Tibial nerve (tissue), 4 donors: ENCODE measurements at regions not wholly inside any gene's neighbourhood (a gene's known extent, or its start where the extent isn't known, plus 50 kb on each side); places are given as distances from the start of the nearest gene placed in this dataset.
A peak's percentile ranks its signal among the peaks of the same experiment; 100 is the strongest.

Experiments
- DNase-seq, 2 donors: peaks; one replicate each; pipeline ENCODE4 v3.0.0-alpha.2; 2019; ENCODE audit warnings: low spot score in 2 of 2
- H3K27ac ChIP-seq, 4 donors: fragments of 200-600 bp; sonication (generic) in 3 of 4; one replicate each; pipeline ENCODE4 v1.5.1; 2017 to 2019; ENCODE audit warnings: mild to moderate bottlenecking in 1 of 4
- H3K27me3 ChIP-seq, 2 donors: fragments of 200-600 bp; sonication (generic) in 1 of 2; one replicate each; pipeline versions ENCODE4 v1.5.1 to v1.6.0; 2017 to 2019
- H3K36me3 ChIP-seq, 3 donors: fragments of 200-600 bp; sonication (generic); one replicate each; pipeline ENCODE4 v1.5.1; 2018 to 2019
- H3K4me1 ChIP-seq, 4 donors: fragments of 200-600 bp; sonication (generic) in 3 of 4; one replicate each; pipeline ENCODE4 v1.5.1; 2017 to 2019
- H3K4me3 ChIP-seq, 4 donors: fragments of 200-600 bp; sonication (generic) in 3 of 4; one replicate each; pipeline ENCODE4 v1.5.1; 2017 to 2019; ENCODE audit warnings: mild to moderate bottlenecking in 1 of 4, moderate library complexity in 1 of 4
- H3K9me3 ChIP-seq, 4 donors: fragments of 200-600 bp; sonication (generic) in 3 of 4; one replicate each; pipeline ENCODE4 v1.5.1; 2017 to 2019
- CTCF ChIP-seq, 5 experiments: fragments of 200-600 bp in 3 of 5; fragments of 450-650 bp in 2 of 5; sonication (generic) in 3 of 5; IDR thresholded peaks; one replicate each; pipeline ENCODE4 v1.5.1; 2016 to 2019; ENCODE audit warnings: antibody characterized with exemption in 5 of 5, mild to moderate bottlenecking in 3 of 5, moderate library complexity in 2 of 5
- EP300 ChIP-seq, 2 donors: sonication (generic); formaldehyde crosslinking; IDR thresholded peaks; one replicate each; pipeline ENCODE4 v1.6.1; 2017; ENCODE audit warnings: antibody characterized with exemption in 2 of 2, mild to moderate bottlenecking in 1 of 2
- POLR2A ChIP-seq, 2 donors: fragments of 450-650 bp; IDR thresholded peaks; one replicate each; pipeline ENCODE4 v1.6.1; 2017; ENCODE audit warnings: antibody characterized with exemption in 2 of 2, mild to moderate bottlenecking in 2 of 2, moderate library complexity in 2 of 2
- WGBS, 2 donors: methylation state at CpG; one replicate each; pipeline ENCODE4 v1.1.5; 2018; 5-methylcytosine and 5-hydroxymethylcytosine counted together

- Histone ChIP-seq H3K9me3 (no peaks in the 10 kb centered on the region), H3K4me1 (peaks cover 0 to 5% (median 0%) of the 10 kb centered on the region in 4 donors), H3K4me3 (no peak overlapping the region), H3K36me3 (no peaks in the 10 kb centered on the region), H3K27ac (no peak overlapping the region), H3K27me3 (peaks cover 0 to 6% of the 10 kb centered on the region in 2 donors)
- 85 to 88% methylated on average over 18 to 23 of the region's 24 CpGs for WGBS, 2 donors
- TF ChIP-seq POLR2A (IDR thresholded peaks at IDR 0.05) (no peak), EP300 (IDR thresholded peaks at IDR 0.05) (no peak), CTCF (IDR thresholded peaks at IDR 0.05) (no peak)
- no peak for DNase-seq
Observed at GRCh38 chr9:84393266-84393950, 52.9 kb upstream of the SLC28A3 start.

- Histone ChIP-seq H3K36me3 (no peaks in the 10 kb centered on the region), H3K4me3 (no peak overlapping the region), H3K9me3 (no peaks in the 10 kb centered on the region), H3K27me3 (peaks cover 0 to 6% of the 10 kb centered on the region in 2 donors), H3K4me1 (peaks cover 0 to 5% (median 0%) of the 10 kb centered on the region in 4 donors), H3K27ac (no peak overlapping the region)
- WGBS, 2 donors, result 80 to 83% methylated on average over 3 of the region's 3 CpGs
- TF ChIP-seq CTCF (IDR thresholded peaks at IDR 0.05), result no peak
- DNase-seq, result no peak
Observed at GRCh38 chr9:84394036-84394435, 53.5 kb upstream of the SLC28A3 start.

- Histone ChIP-seq H3K27ac (no peak overlapping the region), H3K9me3 (no peaks in the 10 kb centered on the region), H3K27me3 (peaks cover 0 to 6% of the 10 kb centered on the region in 2 donors), H3K4me1 (peaks cover 0 to 5% (median 0%) of the 10 kb centered on the region in 4 donors), H3K4me3 (no peak overlapping the region), H3K36me3 (no peaks in the 10 kb centered on the region)
- DNase-seq, result peak; percentile 48 to 71
- TF ChIP-seq EP300 (IDR thresholded peaks at IDR 0.05) (no peak), CTCF (IDR thresholded peaks at IDR 0.05) (peak; percentile 77 to 92 (median 86)), POLR2A (IDR thresholded peaks at IDR 0.05) (no peak)
- WGBS, 2 donors, result 49 to 51% methylated on average over 13 of the region's 13 CpGs
Observed at GRCh38 chr9:84397151-84397728, 56.7 kb upstream of the SLC28A3 start.

GRCh38 chr9:84397822-84398221, 57.3 kb upstream of the SLC28A3 start:
- 78 to 81% methylated on average over 8 of the region's 8 CpGs for WGBS, 2 donors
- TF ChIP-seq EP300 (IDR thresholded peaks at IDR 0.05) (no peak), POLR2A (IDR thresholded peaks at IDR 0.05) (no peak), CTCF (IDR thresholded peaks at IDR 0.05) (no peak)
- peaks cover 0 to 5% (median 0%) of the 10 kb centered on the region in 4 donors for H3K4me1 ChIP-seq
- H3K4me3 ChIP-seq, result no peak overlapping the region
- H3K9me3 ChIP-seq, result no peaks in the 10 kb centered on the region
- no peaks in the 10 kb centered on the region for H3K36me3 ChIP-seq
- no peak overlapping the region for H3K27ac ChIP-seq
- no peak for DNase-seq
- peaks cover 0 to 3% of the 10 kb centered on the region in 2 donors for H3K27me3 ChIP-seq

- Histone ChIP-seq H3K4me3 (no peak overlapping the region), H3K9me3 (no peaks in the 10 kb centered on the region), H3K36me3 (no peaks in the 10 kb centered on the region), H3K4me1 (no peaks in the 10 kb centered on the region), H3K27me3 (no peaks in the 10 kb centered on the region), H3K27ac (no peak overlapping the region)
- no peak for DNase-seq
- 91 to 96% methylated on average over 4 of the region's 4 CpGs for WGBS, 2 donors
- no peak for TF ChIP-seq EP300 (IDR thresholded peaks at IDR 0.05)
- TF ChIP-seq CTCF (IDR thresholded peaks at IDR 0.05), result no peak
Observed at GRCh38 chr9:84402517-84402916, 62.0 kb upstream of the SLC28A3 start.
